AG10803 (cell line): ENCODE measurements at regions not wholly inside any gene's neighbourhood (a gene's known extent, or its start where the extent isn't known, plus 50 kb on each side); places are given as distances from the start of the nearest gene placed in this dataset.

Source experiments
- DNase-seq: peaks from one replicate; pipeline ENCODE4 v3.0.0; 2010; ENCODE audit warnings: low read depth
- H3K4me3 ChIP-seq: 2 replicates; pipeline ENCODE4 v1.5.1; 2011; ENCODE audit warnings: mild to moderate bottlenecking, low read length, control low read depth
- TF ChIP-seq, protein P1 (sequence below): conservative IDR thresholded peaks from 2 replicates; pipeline ENCODE4 v1.5.1; 2011; ENCODE audit warnings: mild to moderate bottlenecking, low read length, control low read depth, inconsistent platforms

DNA sequence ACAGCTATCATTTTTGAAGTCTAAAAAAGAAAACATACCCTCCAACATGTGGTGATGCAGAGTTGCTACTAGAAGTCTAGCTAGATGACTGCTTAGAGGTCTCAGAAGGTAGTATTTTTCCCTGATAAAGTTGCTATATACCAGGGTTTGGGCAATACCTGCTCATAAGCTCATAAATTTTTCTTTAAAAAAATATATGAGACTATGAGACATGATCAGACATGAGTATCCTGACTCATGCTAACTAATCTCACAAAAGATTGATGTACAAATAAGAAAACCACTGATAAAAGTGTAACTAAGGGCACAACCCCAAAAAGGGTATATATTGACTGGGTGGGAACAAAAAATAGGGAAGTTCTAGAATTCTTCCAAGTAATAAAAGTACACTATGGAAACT lies 740.9 kb downstream of the METTL15 start:
- TF ChIP-seq, protein P1, sequence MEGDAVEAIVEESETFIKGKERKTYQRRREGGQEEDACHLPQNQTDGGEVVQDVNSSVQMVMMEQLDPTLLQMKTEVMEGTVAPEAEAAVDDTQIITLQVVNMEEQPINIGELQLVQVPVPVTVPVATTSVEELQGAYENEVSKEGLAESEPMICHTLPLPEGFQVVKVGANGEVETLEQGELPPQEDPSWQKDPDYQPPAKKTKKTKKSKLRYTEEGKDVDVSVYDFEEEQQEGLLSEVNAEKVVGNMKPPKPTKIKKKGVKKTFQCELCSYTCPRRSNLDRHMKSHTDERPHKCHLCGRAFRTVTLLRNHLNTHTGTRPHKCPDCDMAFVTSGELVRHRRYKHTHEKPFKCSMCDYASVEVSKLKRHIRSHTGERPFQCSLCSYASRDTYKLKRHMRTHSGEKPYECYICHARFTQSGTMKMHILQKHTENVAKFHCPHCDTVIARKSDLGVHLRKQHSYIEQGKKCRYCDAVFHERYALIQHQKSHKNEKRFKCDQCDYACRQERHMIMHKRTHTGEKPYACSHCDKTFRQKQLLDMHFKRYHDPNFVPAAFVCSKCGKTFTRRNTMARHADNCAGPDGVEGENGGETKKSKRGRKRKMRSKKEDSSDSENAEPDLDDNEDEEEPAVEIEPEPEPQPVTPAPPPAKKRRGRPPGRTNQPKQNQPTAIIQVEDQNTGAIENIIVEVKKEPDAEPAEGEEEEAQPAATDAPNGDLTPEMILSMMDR, result no peak

DNA sequence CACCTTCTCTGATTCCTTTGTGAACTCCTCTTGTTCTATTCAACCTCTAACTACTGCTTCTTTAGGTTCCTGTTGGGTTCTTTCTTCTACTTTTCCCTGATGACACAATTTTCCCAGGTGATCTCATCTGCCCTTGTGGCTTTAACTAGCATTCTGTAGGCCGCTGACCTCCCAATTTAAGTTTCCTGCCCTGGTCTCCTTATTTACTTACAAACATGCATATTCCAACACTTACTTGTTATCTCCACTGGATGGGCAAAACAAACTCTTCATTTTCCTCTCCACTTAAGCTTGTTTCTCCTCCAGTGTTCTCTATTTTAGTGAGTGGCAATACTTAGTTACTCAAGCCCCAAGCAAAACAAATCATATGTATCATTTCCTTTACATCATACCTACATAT lies 734.5 kb downstream of the METTL15 start:
- DNase-seq, result no peak
- H3K4me3 ChIP-seq, result no peak overlapping the region
- TF ChIP-seq, protein P1, result no peak

More for the DNA sequence above, 740.9 kb downstream of the METTL15 start:
- no peak overlapping the region for H3K4me3 ChIP-seq
- no peak for DNase-seq

DNA sequence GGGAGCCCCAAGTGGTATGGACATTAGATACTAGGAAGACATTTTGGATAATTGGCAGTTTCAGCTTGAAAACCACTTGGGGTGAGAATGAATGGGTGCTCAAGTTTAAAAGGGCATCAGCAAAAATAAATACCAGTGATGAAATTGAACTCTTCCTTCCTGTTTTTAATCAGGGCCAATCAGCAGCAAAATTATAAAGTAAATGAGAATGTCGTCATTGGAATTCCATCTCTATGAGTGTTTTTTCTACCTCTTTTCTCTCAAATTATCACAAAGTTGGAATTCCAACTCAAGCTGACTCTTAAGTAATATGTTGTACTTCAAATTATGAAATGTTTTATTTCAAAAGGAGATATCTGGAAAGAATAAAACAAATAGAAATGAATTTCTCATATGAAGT lies 730.6 kb downstream of the METTL15 start:
- peak; percentile 65 for DNase-seq
- TF ChIP-seq, protein P1, result no peak
- no peak overlapping the region for H3K4me3 ChIP-seq

DNA sequence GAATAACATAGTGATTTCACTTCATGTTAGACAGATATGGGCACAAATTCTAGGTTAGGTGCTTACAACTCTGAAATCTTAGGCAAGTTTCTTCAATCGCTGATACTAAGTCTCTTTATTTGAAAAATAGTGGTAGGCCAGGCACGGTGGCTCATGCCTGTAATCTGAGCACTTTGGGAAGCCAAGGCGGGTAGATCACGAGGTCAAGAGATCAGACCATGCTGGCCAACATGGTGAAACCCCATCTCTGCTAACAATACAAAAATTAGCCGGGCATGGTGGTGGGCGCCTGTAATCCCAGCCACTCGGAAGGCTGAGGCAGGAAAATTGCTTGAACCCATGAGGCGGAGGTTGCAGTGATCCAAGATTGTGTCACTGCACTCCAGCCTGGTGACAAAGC lies 729.4 kb downstream of the METTL15 start:
- TF ChIP-seq, protein P1, result no peak
- H3K4me3 ChIP-seq, result no peak overlapping the region
- no peak for DNase-seq

DNA sequence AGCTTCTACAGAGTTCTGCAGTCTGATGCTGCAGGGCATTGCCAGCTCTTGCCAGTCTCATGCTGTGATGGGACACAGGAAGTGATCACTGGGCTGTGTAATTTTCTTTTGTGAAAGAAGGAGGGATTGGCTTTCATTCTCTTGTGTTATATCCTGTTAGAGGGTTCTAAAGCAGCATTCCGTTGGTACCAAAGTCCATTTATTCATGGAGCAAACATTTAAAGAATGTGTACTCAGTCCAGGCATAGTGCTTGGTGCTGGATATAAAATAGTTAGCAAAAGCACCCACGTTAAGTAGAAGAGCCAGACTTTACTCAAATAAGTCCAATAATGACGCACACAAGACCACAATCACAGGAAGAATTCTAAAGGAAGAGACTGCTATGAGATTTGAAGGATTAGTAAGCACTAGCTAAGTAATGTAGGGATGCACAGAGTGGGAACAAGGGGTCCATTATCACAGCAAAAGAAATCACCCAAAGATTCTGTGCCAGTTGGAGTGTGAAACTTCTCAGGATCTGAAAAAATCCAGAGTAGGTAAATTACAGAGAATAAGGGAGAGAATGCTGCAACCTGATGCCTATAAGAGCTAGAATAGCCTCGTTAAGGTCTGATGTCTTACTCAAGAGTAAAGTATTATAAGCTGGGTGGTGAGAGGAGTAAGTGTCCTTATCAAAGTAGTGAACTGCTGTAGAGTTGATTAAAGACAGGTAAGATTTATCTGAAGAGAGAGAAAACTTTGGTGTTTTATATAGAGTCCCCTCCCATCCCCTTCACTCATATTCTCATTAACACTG lies 728.3 kb downstream of the METTL15 start:
- TF ChIP-seq, protein P1, result no peak
- peak; percentile 99 for DNase-seq
- H3K4me3 ChIP-seq, result no peak overlapping the region

DNA sequence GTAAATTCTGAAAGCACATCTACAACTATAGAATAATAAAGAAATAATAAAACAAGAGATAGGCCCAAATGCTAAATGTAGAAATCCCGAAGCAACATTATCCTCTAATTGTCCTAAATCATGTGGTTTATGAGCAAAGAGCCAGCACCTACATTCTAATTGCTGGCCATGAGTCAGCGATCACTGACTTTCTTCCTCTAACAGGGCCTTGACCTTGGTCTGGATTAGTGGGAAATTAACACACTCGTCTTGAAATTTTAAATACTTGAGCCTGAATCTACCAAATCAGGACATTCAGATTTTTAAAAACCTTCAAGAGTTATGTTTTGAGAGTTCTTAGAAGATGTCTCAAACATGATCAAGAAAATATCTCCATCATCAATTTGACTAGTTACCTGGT lies 727.6 kb downstream of the METTL15 start:
- TF ChIP-seq, protein P1, result no peak
- H3K4me3 ChIP-seq, result no peak overlapping the region
- DNase-seq, result peak; percentile 75

DNA sequence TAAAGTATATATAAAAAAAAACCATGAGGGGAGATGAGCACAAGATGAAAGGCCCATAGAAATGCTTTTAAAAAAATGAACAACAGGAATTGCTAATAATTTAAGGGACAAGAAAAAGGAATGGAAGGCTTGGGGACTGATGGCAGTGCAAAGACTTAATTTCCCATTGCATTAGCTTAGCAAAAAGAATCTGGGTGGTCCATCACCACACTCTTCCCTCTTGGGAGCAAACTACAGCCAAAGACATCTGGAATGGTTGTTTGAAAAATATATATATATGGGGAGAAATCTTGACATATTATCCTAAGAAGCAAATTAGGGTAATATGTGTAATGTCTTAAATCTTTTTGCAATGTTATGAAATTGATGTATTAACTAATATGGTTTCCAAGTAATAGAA lies 727.1 kb downstream of the METTL15 start:
- TF ChIP-seq, protein P1, result no peak
- no peak overlapping the region for H3K4me3 ChIP-seq
- no peak for DNase-seq
